ENCODE measurements at regions not wholly inside any gene's neighbourhood (a gene's known extent, or its start where the extent isn't known, plus 50 kb on each side); places are given as distances from the start of the nearest gene placed in this dataset.
A peak's percentile ranks its signal among the peaks of the same experiment; 100 is the strongest.

GRCh38 chr6:25157183-25157582 is 122.0 kb upstream of the CARMIL1 start:
- no peak for TF ChIP-seq REST (IDR thresholded peaks at IDR 0.05; ENCODE audit: low read depth)
- TF ChIP-seq ZBTB7A (IDR thresholded peaks at IDR 0.05; ENCODE audit: low read depth), result no peak

GRCh38 chr6:25157842-25158241 is 121.3 kb upstream of the CARMIL1 start:
- TF ChIP-seq CREB1 (IDR thresholded peaks at IDR 0.05; ENCODE audit: low read depth), result no peak
- no peak for TF ChIP-seq ZBTB7A (IDR thresholded peaks at IDR 0.05; ENCODE audit: low read depth)
- no peak for TF ChIP-seq TAF1 (IDR thresholded peaks at IDR 0.05; ENCODE audit: low read depth)
- TF ChIP-seq FOXM1 (IDR thresholded peaks at IDR 0.05; ENCODE audit: borderline replicate concordance, low read depth), result no peak
- TF ChIP-seq RAD21 (IDR thresholded peaks at IDR 0.05; ENCODE audit: low read depth), result no peak
- TF ChIP-seq NFIC (IDR thresholded peaks at IDR 0.05), result no peak
- TF ChIP-seq EP300 (IDR thresholded peaks at IDR 0.05; ENCODE audit: borderline replicate concordance), result no peak
- no peak for TF ChIP-seq USF1 (IDR thresholded peaks at IDR 0.05)
- TF ChIP-seq CEBPB (IDR thresholded peaks at IDR 0.05), result no peak
- no peak for TF ChIP-seq TEAD4 (IDR thresholded peaks at IDR 0.05)
- no peak for TF ChIP-seq EGR1 (IDR thresholded peaks at IDR 0.05)
- TF ChIP-seq YY1 (IDR thresholded peaks at IDR 0.05; ENCODE audit: low read depth), result no peak

- TF ChIP-seq CREB1 (IDR thresholded peaks at IDR 0.05; ENCODE audit: low read depth) (no peak), MAX (IDR thresholded peaks at IDR 0.05) (no peak), FOXM1 (IDR thresholded peaks at IDR 0.05; ENCODE audit: borderline replicate concordance, low read depth) (no peak), RAD21 (IDR thresholded peaks at IDR 0.05; ENCODE audit: low read depth) (no peak), EP300 (IDR thresholded peaks at IDR 0.05; ENCODE audit: borderline replicate concordance) (no peak), CEBPB (IDR thresholded peaks at IDR 0.05) (no peak)
Measured at GRCh38 chr6:25165177-25165576, 114.0 kb upstream of the CARMIL1 start.

GRCh38 chr6:25165800-25166199 is 113.4 kb upstream of the CARMIL1 start:
- TF ChIP-seq REST (IDR thresholded peaks at IDR 0.05; ENCODE audit: low read depth), result no peak
- TF ChIP-seq MAX (IDR thresholded peaks at IDR 0.05), result no peak
- no peak for TF ChIP-seq CEBPB (IDR thresholded peaks at IDR 0.05)
- no peak for TF ChIP-seq TCF12 (IDR thresholded peaks at IDR 0.05; ENCODE audit: low read depth)
- no peak for TF ChIP-seq ZBTB7A (IDR thresholded peaks at IDR 0.05; ENCODE audit: low read depth)
- TF ChIP-seq NFIC (IDR thresholded peaks at IDR 0.05), result no peak
- TF ChIP-seq EGR1 (IDR thresholded peaks at IDR 0.05), result no peak
- TF ChIP-seq EP300 (IDR thresholded peaks at IDR 0.05; ENCODE audit: borderline replicate concordance), result no peak
- no peak for TF ChIP-seq USF1 (IDR thresholded peaks at IDR 0.05)
- TF ChIP-seq RAD21 (IDR thresholded peaks at IDR 0.05; ENCODE audit: low read depth), result no peak
- TF ChIP-seq CREB1 (IDR thresholded peaks at IDR 0.05; ENCODE audit: low read depth), result no peak
- TF ChIP-seq TEAD4 (IDR thresholded peaks at IDR 0.05), result no peak

- TF ChIP-seq NFIC (IDR thresholded peaks at IDR 0.05), result peak; percentile 34; the same call in 1 of the 2 replicates
- TF ChIP-seq CEBPB (IDR thresholded peaks at IDR 0.05), result no peak
Measured at GRCh38 chr6:25166955-25167748, 112.0 kb upstream of the CARMIL1 start.

GRCh38 chr6:25167961-25168360 is 111.2 kb upstream of the CARMIL1 start:
- TF ChIP-seq CEBPB (IDR thresholded peaks at IDR 0.05) (no peak), FOXM1 (IDR thresholded peaks at IDR 0.05; ENCODE audit: borderline replicate concordance, low read depth) (no peak), EGR1 (IDR thresholded peaks at IDR 0.05) (no peak), USF1 (IDR thresholded peaks at IDR 0.05) (no peak), TEAD4 (IDR thresholded peaks at IDR 0.05) (no peak), EP300 (IDR thresholded peaks at IDR 0.05; ENCODE audit: borderline replicate concordance) (no peak)
